GM12864 (cell line): ENCODE measurements at regions not wholly inside any gene's neighbourhood (a gene's known extent, or its start where the extent isn't known, plus 50 kb on each side); places are given as distances from the start of the nearest gene placed in this dataset.
"Not testable (repeated sequence)": the region's sequence is repeated elsewhere in the genome, so short reads cannot be mapped to it uniquely, and the experiment has no call there.

Experiments used
- DNase-seq: peaks from one replicate; pipeline ENCODE4 v3.0.0-alpha.2; 2011; ENCODE audit warnings: low read depth
- H3K4me3 ChIP-seq: 2 replicates; pipeline ENCODE4 v1.5.1; 2011; ENCODE audit warnings: mild to moderate bottlenecking, low read depth, low read length, control low read depth
- CTCF ChIP-seq: IDR thresholded peaks from 2 replicates; pipeline ENCODE4 v1.5.1; 2011; ENCODE audit warnings: low read depth, mild to moderate bottlenecking, moderate library complexity, low read length, control low read depth, inconsistent platforms; ENCODE audit errors: missing control alignments

- H3K4me3 ChIP-seq, result no peak overlapping the region
- TF ChIP-seq CTCF, result no peak
- peak; percentile 45 for DNase-seq
These were observed 268.8 kb downstream of the ADGRD1 start for GRCh38 chr12:131222329-131223139.

- no peak overlapping the region for H3K4me3 ChIP-seq
- no peak for TF ChIP-seq CTCF
- no peak for DNase-seq
These were observed 269.6 kb downstream of the ADGRD1 start for GRCh38 chr12:131223171-131223761.

- no peak for TF ChIP-seq CTCF
- DNase-seq, result no peak
- no peak overlapping the region for H3K4me3 ChIP-seq
These were observed 270.1 kb downstream of the ADGRD1 start for GRCh38 chr12:131223791-131224225.

- not testable (repeated sequence) for H3K4me3 ChIP-seq, DNase-seq
These were observed 270.7 kb downstream of the ADGRD1 start for GRCh38 chr12:131224226-131225065.

GRCh38 chr12:131225066-131225380, 271.3 kb downstream of the ADGRD1 start:
- not testable (repeated sequence) for DNase-seq, H3K4me3 ChIP-seq

- no peak for DNase-seq
- no peak for TF ChIP-seq CTCF
- no peak overlapping the region for H3K4me3 ChIP-seq
These were observed 272.9 kb downstream of the ADGRD1 start for GRCh38 chr12:131226345-131227265.

GRCh38 chr12:131227641-131228040, 273.9 kb downstream of the ADGRD1 start:
- not testable (repeated sequence) for H3K4me3 ChIP-seq, DNase-seq

GRCh38 chr12:131229079-131229425, 275.3 kb downstream of the ADGRD1 start:
- DNase-seq, H3K4me3 ChIP-seq: not testable (repeated sequence)
